Neural cell (in vitro differentiated cells): ENCODE measurements at regions not wholly inside any gene's neighbourhood (a gene's known extent, or its start where the extent isn't known, plus 50 kb on each side); places are given as distances from the start of the nearest gene placed in this dataset.

ENCODE experiments used
- H2AFZ ChIP-seq: fragments of 200-600, 300-800 bp; sonication (generic), shearing (Covaris generic); 2 replicates; pipeline ENCODE4 v1.6.0; 2014; ENCODE audit warnings: low read depth, mild to moderate bottlenecking, antibody characterized with exemption, low read length, moderate library complexity
- H3F3A ChIP-seq: fragments of 200-600 bp; shearing (Covaris generic); 2 replicates; pipeline ENCODE4 v1.6.1; 2016; ENCODE audit warnings: mild to moderate bottlenecking, moderate library complexity, mixed read lengths, antibody characterized with exemption, low read length; ENCODE audit not compliant: insufficient read depth, poor library complexity, severe bottlenecking
- H3K27ac ChIP-seq: fragments of 200-600, 300-800 bp; sonication (generic), shearing (Covaris generic); 2 replicates; pipeline ENCODE4 v1.5.1; 2014; ENCODE audit warnings: mild to moderate bottlenecking, low read length, moderate library complexity
- H3K27me3 ChIP-seq: fragments of 300-800, 200-600 bp; sonication (generic), shearing (Covaris generic); 2 replicates; pipeline ENCODE4 v1.6.0; 2014; ENCODE audit warnings: mild to moderate bottlenecking, low read depth, low read length, moderate library complexity; ENCODE audit not compliant: insufficient read depth
- H3K36me3 ChIP-seq: fragments of 300-800, 200-600 bp; sonication (generic), shearing (Covaris generic); 2 replicates; pipeline ENCODE4 v1.5.1; 2014; ENCODE audit warnings: mild to moderate bottlenecking, antibody characterized with exemption, low read length, moderate library complexity; ENCODE audit not compliant: insufficient read depth
- H3K4me2 ChIP-seq: fragments of 300-800, 200-600 bp; sonication (generic), shearing (Covaris generic); 2 replicates; pipeline ENCODE4 v1.6.0; 2014; ENCODE audit warnings: mild to moderate bottlenecking, low read length
- H3K4me3 ChIP-seq: fragments of 300-800, 200-600 bp; sonication (generic), shearing (Covaris generic); 2 replicates; pipeline ENCODE4 v1.5.1; 2014; ENCODE audit warnings: mild to moderate bottlenecking, low read length, moderate library complexity
- H3K79me2 ChIP-seq: fragments of 200-600 bp; shearing (Covaris generic); replicated peaks from 2 replicates; pipeline ENCODE4 v1.6.0; 2014; ENCODE audit warnings: mild to moderate bottlenecking, low read length, moderate library complexity; ENCODE audit not compliant: insufficient read depth
- H3K9ac ChIP-seq: fragments of 300-800, 200-600 bp; sonication (generic), shearing (Covaris generic); 2 replicates; pipeline ENCODE4 v1.6.1; 2016; ENCODE audit warnings: mild to moderate bottlenecking, low read length, mixed read lengths
- H3K9me2 ChIP-seq: fragments of 200-600 bp; shearing (Covaris generic); 2 replicates; pipeline ENCODE4 v1.6.1; 2016; ENCODE audit warnings: mild to moderate bottlenecking, low read length, mixed read lengths; ENCODE audit not compliant: insufficient read depth
- H3K9me3 ChIP-seq: fragments of 200-600, 300-800 bp; sonication (generic), shearing (Covaris generic); 2 replicates; pipeline ENCODE4 v1.6.1; 2016; ENCODE audit warnings: mild to moderate bottlenecking, mixed run types, low read length, moderate library complexity, mixed read lengths
- H4K20me1 ChIP-seq: fragments of 200-600 bp; shearing (Covaris generic); 2 replicates; pipeline ENCODE4 v1.6.1; 2016; ENCODE audit warnings: mild to moderate bottlenecking, mixed run types; ENCODE audit not compliant: insufficient read depth
- CTCF ChIP-seq: fragments of 450-650 bp; IDR thresholded peaks from 2 replicates; pipeline ENCODE4 v1.5.1; 2014; ENCODE audit warnings: antibody characterized with exemption, mild to moderate bottlenecking, moderate library complexity; ENCODE audit not compliant: poor library complexity, severe bottlenecking
- EP300 ChIP-seq: fragments of 450-650 bp; conservative IDR thresholded peaks from 2 replicates; pipeline ENCODE4 v1.6.1; 2014; ENCODE audit warnings: antibody characterized with exemption, mild to moderate bottlenecking, moderate library complexity; ENCODE audit not compliant: poor library complexity, severe bottlenecking
- EZH2 ChIP-seq: fragments of 200-600, 300-800 bp; shearing (Covaris generic), sonication (generic); IDR thresholded peaks from 2 replicates; pipeline ENCODE4 v1.6.1; 2014; ENCODE audit warnings: antibody characterized with exemption, low read length, borderline replicate concordance, mild to moderate bottlenecking; ENCODE audit not compliant: insufficient read depth, poor library complexity, severe bottlenecking
- POLR2AphosphoS5 ChIP-seq: IDR thresholded peaks from 2 replicates; pipeline ENCODE4 v1.6.1; 2012
- RAD21 ChIP-seq: fragments of 450-650 bp; conservative IDR thresholded peaks from 2 replicates; pipeline ENCODE4 v1.6.1; 2014; ENCODE audit warnings: antibody characterized with exemption, mild to moderate bottlenecking, moderate library complexity
- REST ChIP-seq: IDR thresholded peaks from 2 replicates; pipeline ENCODE4 v1.6.1; 2012; ENCODE audit warnings: borderline replicate concordance
- TAF1 ChIP-seq: IDR thresholded peaks from 2 replicates; pipeline ENCODE4 v1.6.1; 2012; ENCODE audit warnings: low read depth

- no peaks in the 10 kb centered on the region for H3K36me3 ChIP-seq
- H3K9me2 ChIP-seq: no peaks in the 10 kb centered on the region
- no peak overlapping the region for H2AFZ ChIP-seq
- H3K9ac ChIP-seq: no peak overlapping the region
- H4K20me1 ChIP-seq: no peaks in the 10 kb centered on the region
- no peak overlapping the region for H3K4me2 ChIP-seq
- H3K9me3 ChIP-seq: no peaks in the 10 kb centered on the region
- no peak overlapping the region for H3K27ac ChIP-seq
- no peaks in the 10 kb centered on the region for H3F3A ChIP-seq
- no peaks in the 10 kb centered on the region for H3K27me3 ChIP-seq
- no peaks in the 10 kb centered on the region for H3K79me2 ChIP-seq
- H3K4me3 ChIP-seq: no peak overlapping the region
- TF ChIP-seq TAF1: no peak
- TF ChIP-seq CTCF: no peak
- no peak for TF ChIP-seq RAD21
- TF ChIP-seq POLR2AphosphoS5: no peak
- TF ChIP-seq EZH2: no peak
- TF ChIP-seq REST: no peak
Observed at GRCh38 chr22:26922806-26923205, 265.4 kb downstream of the MIAT start.

DNA sequence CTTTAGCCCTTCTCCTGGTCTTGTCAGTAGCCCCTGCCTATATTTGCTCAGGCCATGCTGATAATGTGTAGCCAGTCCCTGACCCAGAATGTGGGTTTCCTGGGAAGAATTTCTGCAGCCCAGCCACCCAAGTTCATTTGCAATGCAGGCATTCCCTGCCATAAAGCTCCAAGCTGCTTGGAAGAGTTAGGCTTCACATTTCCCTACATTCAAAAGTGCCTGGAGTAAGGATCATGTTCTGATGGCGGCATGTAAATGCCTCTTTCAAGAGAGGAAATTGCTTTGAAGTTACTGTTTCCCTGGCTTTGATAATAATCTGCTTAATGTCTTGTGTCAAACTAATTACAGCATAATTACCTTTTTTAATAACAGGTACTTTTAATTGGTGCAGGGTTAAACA, 266.1 kb downstream of the MIAT start:
- Histone ChIP-seq H3F3A (no peaks in the 10 kb centered on the region), H3K9me3 (no peaks in the 10 kb centered on the region), H2AFZ (no peak overlapping the region), H3K9me2 (no peaks in the 10 kb centered on the region), H3K4me2 (no peak overlapping the region), H3K27ac (peak overlapping the region; percentile 5), H3K79me2 (no peaks in the 10 kb centered on the region), H3K4me3 (no peak overlapping the region), H4K20me1 (no peaks in the 10 kb centered on the region), H3K9ac (no peak overlapping the region), H3K27me3 (no peaks in the 10 kb centered on the region), H3K36me3 (no peaks in the 10 kb centered on the region)
- no peak for TF ChIP-seq EZH2
- TF ChIP-seq EP300: no peak
- TF ChIP-seq CTCF: no peak
- TF ChIP-seq REST: peak; percentile 74
